GM12873 (cell line): ENCODE measurements at regions not wholly inside any gene's neighbourhood (a gene's known extent, or its start where the extent isn't known, plus 50 kb on each side); places are given as distances from the start of the nearest gene placed in this dataset.

Experiments used
- CTCF ChIP-seq: IDR thresholded peaks from 2 replicates; pipeline ENCODE4 v1.5.1; 2012; ENCODE audit warnings: low read depth, mild to moderate bottlenecking, moderate library complexity, low read length, control low read depth; ENCODE audit not compliant: insufficient read depth; ENCODE audit errors: missing control alignments

- TF ChIP-seq CTCF, result no peak
Observed at GRCh38 chr2:74768401-74768914, 65.5 kb upstream of the HK2 start.

GRCh38 chr2:74772046-74772445, 61.9 kb upstream of the HK2 start:
- no peak for TF ChIP-seq CTCF

- TF ChIP-seq CTCF, result no peak
Observed at GRCh38 chr2:74777161-74777900, 56.6 kb upstream of the HK2 start.

GRCh38 chr2:74778381-74779264, 55.3 kb upstream of the HK2 start:
- no peak for TF ChIP-seq CTCF

GRCh38 chr2:74779265-74779558, 54.7 kb upstream of the HK2 start:
- no peak for TF ChIP-seq CTCF

GRCh38 chr2:74779587-74780135, 54.3 kb upstream of the HK2 start:
- TF ChIP-seq CTCF, result no peak
